PC-9 (cell line): ENCODE measurements at regions not wholly inside any gene's neighbourhood (a gene's known extent, or its start where the extent isn't known, plus 50 kb on each side); places are given as distances from the start of the nearest gene placed in this dataset.

Experiments used
- BruUV-seq: library from RNA; stranded (reverse); fragments of 400-500 nt; replicated peaks from 2 replicates; lab custom pipeline; 2021; lab: Mats Ljungman, UMichigan
- CTCF ChIA-PET: fragments of 300-600 bp; sonication (Branson Sonifier 250); formaldehyde crosslinking; loops from one replicate; lab custom pipeline; 2022; ENCODE audit warnings: antibody characterized with exemption; lab: Charles Lee
- POLR2A ChIA-PET: fragments of 300-600 bp; sonication (Branson Sonifier 250); formaldehyde crosslinking; loops from one replicate; lab custom pipeline; 2022; ENCODE audit warnings: antibody characterized with exemption; ENCODE audit not compliant: unreplicated experiment; lab: Charles Lee
- DNase-seq, 2 experiments: peaks; one replicate each; pipeline versions ENCODE4 v3.0.0 to v3.0.0-alpha.2; 2015 to 2022; ENCODE audit warnings: mixed read lengths in 1 of 2
- H2AFZ ChIP-seq: fragments of 200-600 bp; sonication (generic); 2 replicates; pipeline ENCODE4 v1.8.1; 2017; ENCODE audit warnings: antibody characterized with exemption
- H3F3A ChIP-seq: fragments of 200-600 bp; sonication (generic); 2 replicates; pipeline ENCODE4 v1.8.1; 2017; ENCODE audit warnings: antibody characterized with exemption, mild to moderate bottlenecking, low read depth; ENCODE audit not compliant: insufficient read depth
- H3K27ac ChIP-seq: fragments of 200-600 bp; sonication (generic); 2 replicates; pipeline ENCODE4 v1.6.1; 2016; ENCODE audit warnings: mixed run types
- H3K27me3 ChIP-seq: fragments of 200-600 bp; sonication (generic); 2 replicates; pipeline ENCODE4 v1.6.1; 2016; ENCODE audit warnings: low read depth, mixed run types; ENCODE audit not compliant: insufficient read depth
- H3K36me3 ChIP-seq: fragments of 200-600 bp; sonication (generic); 2 replicates; pipeline ENCODE4 v1.6.1; 2016; ENCODE audit warnings: low read depth, mixed run types
- H3K4me1 ChIP-seq: fragments of 200-600 bp; sonication (generic); replicated peaks from 2 replicates; pipeline ENCODE4 v1.6.1; 2016; ENCODE audit warnings: mixed run types; ENCODE audit not compliant: insufficient read depth
- H3K4me2 ChIP-seq: fragments of 200-600 bp; sonication (generic); 2 replicates; pipeline ENCODE4 v1.6.1; 2017; ENCODE audit warnings: mixed run types
- H3K4me3 ChIP-seq: fragments of 200-600 bp; sonication (generic); 2 replicates; pipeline ENCODE4 v1.6.1; 2016; ENCODE audit warnings: mixed run types
- H3K79me2 ChIP-seq: fragments of 200-600 bp; sonication (generic); 2 replicates; pipeline ENCODE4 v1.6.1; 2017; ENCODE audit warnings: low read depth, mixed run types
- H3K9me2 ChIP-seq: fragments of 200-600 bp; sonication (generic); 2 replicates; pipeline ENCODE4 v1.8.1; 2017; ENCODE audit warnings: mild to moderate bottlenecking; ENCODE audit not compliant: insufficient read depth
- H3K9me3 ChIP-seq: fragments of 200-600 bp; sonication (generic); 2 replicates; pipeline ENCODE4 v1.8.1; 2016; ENCODE audit warnings: low read depth; ENCODE audit not compliant: insufficient read depth
- H4K20me1 ChIP-seq: fragments of 200-600 bp; sonication (generic); 2 replicates; pipeline ENCODE4 v1.8.1; 2017; ENCODE audit not compliant: insufficient read depth
- EZH2 ChIP-seq: fragments of 200-600 bp; sonication (generic); IDR thresholded peaks from 2 replicates; pipeline ENCODE4 v1.8.0; 2017; ENCODE audit warnings: antibody characterized with exemption, low read depth
- intact Hi-C: fragments of 100-400 bp; cut with micrococcal nuclease; formaldehyde crosslinking; loops from one replicate; pipeline ENCODE4 v1.10.0; 2022; ENCODE audit not compliant: unreplicated experiment
- TF ChIP-seq, protein P1 (sequence below): fragments of 200-600 bp; sonication (generic); conservative IDR thresholded peaks from 2 replicates; pipeline ENCODE4 v1.6.1; 2017; ENCODE audit warnings: mixed run types, antibody characterized with exemption, mild to moderate bottlenecking, moderate library complexity

DNA sequence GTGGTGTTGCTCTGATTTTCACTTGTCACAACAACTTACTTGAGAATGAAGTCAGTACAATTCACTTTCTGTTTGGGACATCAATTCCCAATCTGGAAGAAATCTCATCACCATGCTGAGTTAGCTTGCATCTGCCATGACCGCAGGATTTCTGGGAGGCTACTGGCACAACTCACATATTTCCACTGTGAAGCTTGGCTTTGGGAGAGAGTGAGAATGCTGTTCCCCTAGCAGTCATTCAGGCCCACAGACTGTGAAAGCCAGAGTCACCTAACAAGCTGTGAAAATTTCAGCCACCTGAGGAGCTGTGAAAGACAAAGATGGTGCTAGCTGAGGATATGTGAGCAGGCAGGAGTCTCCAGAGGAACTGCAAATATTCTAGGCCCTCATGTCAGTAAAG, 365.2 kb upstream of the TUSC1 start:
- no TSS peak for BruUV-seq
- no peaks in the 10 kb centered on the region for H3K4me1 ChIP-seq
- no peak for TF ChIP-seq EZH2
- TF ChIP-seq, protein P1, sequence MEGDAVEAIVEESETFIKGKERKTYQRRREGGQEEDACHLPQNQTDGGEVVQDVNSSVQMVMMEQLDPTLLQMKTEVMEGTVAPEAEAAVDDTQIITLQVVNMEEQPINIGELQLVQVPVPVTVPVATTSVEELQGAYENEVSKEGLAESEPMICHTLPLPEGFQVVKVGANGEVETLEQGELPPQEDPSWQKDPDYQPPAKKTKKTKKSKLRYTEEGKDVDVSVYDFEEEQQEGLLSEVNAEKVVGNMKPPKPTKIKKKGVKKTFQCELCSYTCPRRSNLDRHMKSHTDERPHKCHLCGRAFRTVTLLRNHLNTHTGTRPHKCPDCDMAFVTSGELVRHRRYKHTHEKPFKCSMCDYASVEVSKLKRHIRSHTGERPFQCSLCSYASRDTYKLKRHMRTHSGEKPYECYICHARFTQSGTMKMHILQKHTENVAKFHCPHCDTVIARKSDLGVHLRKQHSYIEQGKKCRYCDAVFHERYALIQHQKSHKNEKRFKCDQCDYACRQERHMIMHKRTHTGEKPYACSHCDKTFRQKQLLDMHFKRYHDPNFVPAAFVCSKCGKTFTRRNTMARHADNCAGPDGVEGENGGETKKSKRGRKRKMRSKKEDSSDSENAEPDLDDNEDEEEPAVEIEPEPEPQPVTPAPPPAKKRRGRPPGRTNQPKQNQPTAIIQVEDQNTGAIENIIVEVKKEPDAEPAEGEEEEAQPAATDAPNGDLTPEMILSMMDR, result no peak
- no peak for DNase-seq
- H4K20me1 ChIP-seq, result no peaks in the 10 kb centered on the region
- H2AFZ ChIP-seq, result no peak overlapping the region
- H3K79me2 ChIP-seq, result no peaks in the 10 kb centered on the region
- no peaks in the 10 kb centered on the region for H3K27me3 ChIP-seq
- no peaks in the 10 kb centered on the region for H3K36me3 ChIP-seq
- CTCF ChIA-PET, result no interaction called here
- POLR2A ChIA-PET, result no interaction called here
- no peak overlapping the region for H3K27ac ChIP-seq
- H3K9me2 ChIP-seq, result no peaks in the 10 kb centered on the region
- H3F3A ChIP-seq, result no peaks in the 10 kb centered on the region
- H3K4me3 ChIP-seq, result no peak overlapping the region
- H3K4me2 ChIP-seq, result no peak overlapping the region
- H3K9me3 ChIP-seq, result no peaks in the 10 kb centered on the region; the same call in 1 of the 2 replicates
- intact Hi-C loops, result no loop called here

DNA sequence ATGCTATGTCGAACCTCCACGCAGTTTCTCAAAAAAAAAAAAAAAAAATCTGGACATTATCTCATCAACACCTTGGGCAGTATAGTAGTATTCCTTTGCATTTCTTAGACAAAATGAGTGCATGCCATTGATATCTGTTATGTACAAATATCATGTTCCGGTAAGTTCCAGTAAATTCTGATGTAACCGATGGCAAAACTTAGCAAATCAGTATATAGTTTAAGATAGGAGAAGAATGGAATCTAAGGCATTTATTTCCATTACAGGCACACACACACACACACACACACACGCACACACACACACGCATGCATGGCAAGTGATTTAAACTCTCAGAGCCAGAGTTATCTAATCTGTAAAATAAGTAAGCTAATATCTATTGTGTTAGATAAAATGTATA, 356.5 kb upstream of the TUSC1 start:
- BruUV-seq, result no TSS peak
- Histone ChIP-seq H3K27ac (no peak overlapping the region), H2AFZ (no peak overlapping the region), H3K4me2 (no peak overlapping the region), H3K36me3 (no peaks in the 10 kb centered on the region), H3K4me1 (no peaks in the 10 kb centered on the region), H4K20me1 (no peaks in the 10 kb centered on the region), H3K79me2 (no peaks in the 10 kb centered on the region), H3K9me2 (no peaks in the 10 kb centered on the region), H3F3A (no peaks in the 10 kb centered on the region), H3K4me3 (no peak overlapping the region), H3K27me3 (no peaks in the 10 kb centered on the region), H3K9me3 (no peaks in the 10 kb centered on the region)
- intact Hi-C loops, result no loop called here
- TF ChIP-seq EZH2, result no peak
- TF ChIP-seq, protein P1, result no peak
- ChIA-PET POLR2A (no interaction called here), CTCF (interaction anchor here (0.6 kb wide), 1 partner anchor 572 kb away, joined by 3 read pairs; no protein-coding TSS in a partner anchor)
- DNase-seq, result no peak

DNA sequence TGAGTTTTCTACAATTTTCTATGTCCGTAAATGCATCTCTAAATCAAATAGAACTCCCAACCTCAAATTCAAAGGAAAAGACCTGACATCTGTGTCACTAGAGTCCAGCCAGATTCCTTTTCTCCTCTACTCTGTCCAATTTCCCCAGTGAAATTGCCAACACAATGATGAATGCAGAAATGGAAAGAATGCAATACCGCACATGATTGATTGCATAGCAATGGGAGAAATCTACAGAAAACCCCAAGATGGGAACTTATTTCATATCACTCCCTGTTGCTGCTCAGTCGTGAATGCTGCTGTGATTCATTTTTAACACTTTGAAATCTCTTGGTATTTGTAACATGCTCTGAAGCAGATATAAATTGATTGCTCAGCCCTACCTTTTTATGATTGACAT, 355.1 kb upstream of the TUSC1 start:
- Histone ChIP-seq H3K4me1 (no peaks in the 10 kb centered on the region), H3K79me2 (no peaks in the 10 kb centered on the region), H3K36me3 (no peaks in the 10 kb centered on the region), H2AFZ (no peak overlapping the region), H3K4me2 (no peak overlapping the region), H3F3A (no peaks in the 10 kb centered on the region), H4K20me1 (no peaks in the 10 kb centered on the region), H3K27ac (no peak overlapping the region), H3K9me3 (no peaks in the 10 kb centered on the region), H3K4me3 (no peak overlapping the region), H3K27me3 (no peaks in the 10 kb centered on the region), H3K9me2 (no peaks in the 10 kb centered on the region)
- ChIA-PET CTCF (no interaction called here), POLR2A (no interaction called here)
- DNase-seq, result no peak
- intact Hi-C loops, result no loop called here
- TF ChIP-seq, protein P1, result no peak
- TF ChIP-seq EZH2, result no peak
- no TSS peak for BruUV-seq
